ENCODE measurements at regions not wholly inside any gene's neighbourhood (a gene's known extent, or its start where the extent isn't known, plus 50 kb on each side); places are given as distances from the start of the nearest gene placed in this dataset.

GRCh38 chr5:4411664-4412063, 728.5 kb upstream of the ADAMTS16 start:
- Histone ChIP-seq H3K4me1 (no peaks in the 10 kb centered on the region), H3K27ac (no peak overlapping the region), H3K4me2 (no peak overlapping the region), H3K4me3 (no peak overlapping the region), H3K9me3 (no peaks in the 10 kb centered on the region; the same call in 2 of the 3 replicates)
- DNase-seq (ENCODE audit: low read depth in 1 of 2, low spot score in 1 of 2) = no peak
- ChIA-PET CTCF (interaction anchor here (1.4 kb wide), 1 partner anchor 30 kb away, joined by 4 read pairs; no protein-coding TSS in a partner anchor), POLR2A (no interaction called here)
- under 1% methylated on average over 8 of the region's 8 CpGs for WGBS (ENCODE audit: missing lambda C conversion rate)
- no peak for TF ChIP-seq POLR2A (IDR thresholded peaks at IDR 0.05; ENCODE audit: low read length)
- no peak for TF ChIP-seq CBX2 (IDR thresholded peaks at IDR 0.05; ENCODE audit: borderline replicate concordance, low read depth)
- no peak for TF ChIP-seq ATOH8 (CRISPR knock-in tag; IDR thresholded peaks at IDR 0.05; ENCODE audit: low read depth)
- TF ChIP-seq HES2 (IDR thresholded peaks at IDR 0.05) = no peak
- TF ChIP-seq ELK1 (IDR thresholded peaks at IDR 0.05; ENCODE audit: low read depth, low read length) = no peak
- no peak for TF ChIP-seq SREBF2 (IDR thresholded peaks at IDR 0.05)
- no peak for TF ChIP-seq NPAS2 (CRISPR knock-in tag; IDR thresholded peaks at IDR 0.05; ENCODE audit: borderline replicate concordance)
- TF ChIP-seq MAX (IDR thresholded peaks at IDR 0.05) = no peak
- no peak for TF ChIP-seq SMC3 (IDR thresholded peaks at IDR 0.05)
- TF ChIP-seq RFX5 (IDR thresholded peaks at IDR 0.05) = no peak
- TF ChIP-seq KDM5A (IDR thresholded peaks at IDR 0.05) = no peak
- TF ChIP-seq CTCF (IDR thresholded peaks at IDR 0.05) = no peak
- TF ChIP-seq RNF2 (IDR thresholded peaks at IDR 0.05; ENCODE audit: borderline replicate concordance, low read depth) = no peak
- no peak for TF ChIP-seq BCL3 (IDR thresholded peaks at IDR 0.05)
- no peak for TF ChIP-seq E2F6 (IDR thresholded peaks at IDR 0.05; ENCODE audit: borderline replicate concordance, low read depth)
- no peak for TF ChIP-seq EHF (CRISPR knock-in tag; IDR thresholded peaks at IDR 0.05)
- TF ChIP-seq FOXS1 (CRISPR knock-in tag; IDR thresholded peaks at IDR 0.05) = no peak
- ATAC-seq = no peak
- no peak for FAIRE-seq

- Histone ChIP-seq H3K9me3 (no peaks in the 10 kb centered on the region; the same call in 2 of the 3 replicates), H3K4me3 (no peak overlapping the region), H3K27ac (no peak overlapping the region), H3K4me1 (no peaks in the 10 kb centered on the region), H3K4me2 (no peak overlapping the region)
- WGBS (ENCODE audit: missing lambda C conversion rate) = 23% methylated on average over 8 of the region's 8 CpGs
- CTCF ChIA-PET = no interaction called here
- FAIRE-seq (no peak), ATAC-seq (no peak), DNase-seq (ENCODE audit: low read depth in 1 of 2, low spot score in 1 of 2) (no peak)
- no peak for TF ChIP-seq POLR2A (IDR thresholded peaks at IDR 0.05; ENCODE audit: low read length)
- TF ChIP-seq HDAC2 (IDR thresholded peaks at IDR 0.05) = no peak
- no peak for TF ChIP-seq ELK1 (IDR thresholded peaks at IDR 0.05; ENCODE audit: low read depth, low read length)
- no peak for TF ChIP-seq MAZ (IDR thresholded peaks at IDR 0.05; ENCODE audit: borderline replicate concordance, low read depth, low read length)
- TF ChIP-seq HOXA7 (CRISPR knock-in tag; IDR thresholded peaks at IDR 0.05) = no peak
- TF ChIP-seq CHD2 (IDR thresholded peaks at IDR 0.05; ENCODE audit: low read length, partially characterized antibody) = no peak
- no peak for TF ChIP-seq NR3C1 (IDR thresholded peaks at IDR 0.05)
- TF ChIP-seq FOXS1 (CRISPR knock-in tag; IDR thresholded peaks at IDR 0.05) = no peak
- no peak for TF ChIP-seq CBX2 (IDR thresholded peaks at IDR 0.05; ENCODE audit: borderline replicate concordance, low read depth)
- no peak for TF ChIP-seq ZC3H11A (IDR thresholded peaks at IDR 0.05)
- TF ChIP-seq BHLHE40 (IDR thresholded peaks at IDR 0.05; ENCODE audit: low read depth, low read length) = no peak
- POLR2A ChIA-PET = no interaction called here
These were observed 726.1 kb upstream of the ADAMTS16 start for GRCh38 chr5:4413996-4414395.
